Activated naive CD8-positive, alpha-beta T cell (primary cell): ENCODE measurements at regions not wholly inside any gene's neighbourhood (a gene's known extent, or its start where the extent isn't known, plus 50 kb on each side); places are given as distances from the start of the nearest gene placed in this dataset.

ENCODE experiments used
- H3K27ac Mint-ChIP-seq: one replicate; pipeline ENCODE4 v1.8.0; 2021; ENCODE audit warnings: mixed read lengths
- H3K27me3 Mint-ChIP-seq: one replicate; pipeline ENCODE4 v1.8.0; 2021; ENCODE audit warnings: mixed read lengths
- H3K36me3 Mint-ChIP-seq: one replicate; pipeline ENCODE4 v1.8.0; 2021; ENCODE audit warnings: mixed read lengths
- H3K4me1 Mint-ChIP-seq: one replicate; pipeline ENCODE4 v1.8.0; 2021; ENCODE audit warnings: low read depth, mixed read lengths
- H3K4me3 Mint-ChIP-seq: one replicate; pipeline ENCODE4 v1.8.0; 2021; ENCODE audit warnings: mild to moderate bottlenecking, mixed read lengths
- H3K9me3 Mint-ChIP-seq: one replicate; pipeline ENCODE4 v1.8.0; 2021; ENCODE audit warnings: low read depth, mixed read lengths

- no peaks in the 10 kb centered on the region for H3K27me3 Mint-ChIP-seq
- H3K36me3 Mint-ChIP-seq, result no peaks in the 10 kb centered on the region
- peak overlapping the region; percentile 12 for H3K27ac Mint-ChIP-seq
- H3K9me3 Mint-ChIP-seq, result peaks cover 1% of the 10 kb centered on the region
- H3K4me1 Mint-ChIP-seq, result peaks cover 3% of the 10 kb centered on the region
- no peak overlapping the region for H3K4me3 Mint-ChIP-seq
These were observed 51.0 kb upstream of the MKRN3 start for GRCh38 chr15:23514484-23514883.

GRCh38 chr15:23506762-23507161, 58.7 kb upstream of the MKRN3 start:
- no peaks in the 10 kb centered on the region for H3K36me3 Mint-ChIP-seq
- peaks cover 5% of the 10 kb centered on the region for H3K9me3 Mint-ChIP-seq
- peaks cover 17% of the 10 kb centered on the region for H3K4me1 Mint-ChIP-seq
- H3K27me3 Mint-ChIP-seq, result peaks cover 3% of the 10 kb centered on the region
- H3K4me3 Mint-ChIP-seq, result no peak overlapping the region
- H3K27ac Mint-ChIP-seq, result no peak overlapping the region

- H3K27ac Mint-ChIP-seq, result no peak overlapping the region
- H3K4me3 Mint-ChIP-seq, result peak overlapping the region; percentile 27
- H3K36me3 Mint-ChIP-seq, result no peaks in the 10 kb centered on the region
- peaks cover 17% of the 10 kb centered on the region for H3K4me1 Mint-ChIP-seq
- H3K9me3 Mint-ChIP-seq, result no peaks in the 10 kb centered on the region
- H3K27me3 Mint-ChIP-seq, result peaks cover 4% of the 10 kb centered on the region
These were observed 56.9 kb upstream of the GOLGA6L2 start for GRCh38 chr15:23503980-23504379.

GRCh38 chr15:23503576-23503975, 56.5 kb upstream of the GOLGA6L2 start:
- peak overlapping the region; percentile 27 for H3K4me3 Mint-ChIP-seq
- H3K27me3 Mint-ChIP-seq, result peaks cover 4% of the 10 kb centered on the region
- H3K27ac Mint-ChIP-seq, result no peak overlapping the region
- H3K36me3 Mint-ChIP-seq, result no peaks in the 10 kb centered on the region
- H3K4me1 Mint-ChIP-seq, result peaks cover 17% of the 10 kb centered on the region
- no peaks in the 10 kb centered on the region for H3K9me3 Mint-ChIP-seq

GRCh38 chr15:23497710-23498111, 50.7 kb upstream of the GOLGA6L2 start:
- Mint-ChIP-seq H3K4me3 (no peak overlapping the region), H3K9me3 (no peaks in the 10 kb centered on the region), H3K36me3 (no peaks in the 10 kb centered on the region), H3K27ac (no peak overlapping the region), H3K4me1 (peaks cover 3% of the 10 kb centered on the region), H3K27me3 (peaks cover 1% of the 10 kb centered on the region)
